ENCODE measurements at regions not wholly inside any gene's neighbourhood (a gene's known extent, or its start where the extent isn't known, plus 50 kb on each side); places are given as distances from the start of the nearest gene placed in this dataset.
"Not testable (repeated sequence)": the region's sequence is repeated elsewhere in the genome, so short reads cannot be mapped to it uniquely, and the experiment has no call there.

GRCh38 chr5:110880413-110880812 is 141.6 kb downstream of the SLC25A46 start:
- no peak overlapping the region for H3K4me3 Mint-ChIP-seq

GRCh38 chr5:110884005-110884404 is 145.2 kb downstream of the SLC25A46 start:
- Mint-ChIP-seq H3K4me3 (no peak overlapping the region), H3K4me1 (no peaks in the 10 kb centered on the region), H3K27me3 (ENCODE audit: low read depth in 2 of 2) (no peaks in the 10 kb centered on the region), H3K27ac (no peak overlapping the region), H3K36me3 (no peaks in the 10 kb centered on the region), H3K9me3 (peaks cover 2 to 7% of the 10 kb centered on the region in 2 donors)
- Histone ChIP-seq H3K9me3 (ENCODE audit: control insufficient read depth, insufficient read depth, low read length) (no peaks in the 10 kb centered on the region), H3K4me3 (ENCODE audit: low read length) (no peak overlapping the region), H3K36me3 (ENCODE audit: control insufficient read depth, insufficient read depth, low read length) (no peaks in the 10 kb centered on the region), H3K4me1 (ENCODE audit: control insufficient read depth, insufficient read depth, low read length) (no peaks in the 10 kb centered on the region), H3K27ac (ENCODE audit: low read length) (no peak overlapping the region), H3K27me3 (ENCODE audit: control insufficient read depth, insufficient read depth, low read length) (no peaks in the 10 kb centered on the region)
- TF ChIP-seq CTCF (IDR thresholded peaks at IDR 0.05): no peak
- intact Hi-C loops (cut with micrococcal nuclease): no loop called here
- 100% methylated on average over 2 of the region's 2 CpGs for WGBS (ENCODE audit: insufficient coverage)
- no peak for DNase-seq
- no peak for ATAC-seq

More at GRCh38 chr5:110880413-110880812, 141.6 kb downstream of the SLC25A46 start:
- H3K27me3 ChIP-seq (ENCODE audit: control insufficient read depth, insufficient read depth, low read length): no peaks in the 10 kb centered on the region
- Mint-ChIP-seq H3K4me1 (no peaks in the 10 kb centered on the region), H3K36me3 (no peaks in the 10 kb centered on the region), H3K9me3 (peaks cover 6 to 8% of the 10 kb centered on the region in 2 donors), H3K27me3 (ENCODE audit: low read depth in 2 of 2) (no peaks in the 10 kb centered on the region), H3K27ac (no peak overlapping the region)
- H3K36me3 ChIP-seq (ENCODE audit: control insufficient read depth, insufficient read depth, low read length): no peaks in the 10 kb centered on the region
- DNase-seq (no peak), ATAC-seq (no peak)
- H3K4me3 ChIP-seq (ENCODE audit: low read length): no peak overlapping the region
- no peak for TF ChIP-seq CTCF (IDR thresholded peaks at IDR 0.05)
- 86% methylated on average over 2 of the region's 2 CpGs for WGBS (ENCODE audit: insufficient coverage)
- H3K27ac ChIP-seq (ENCODE audit: low read length): no peak overlapping the region
- H3K4me1 ChIP-seq (ENCODE audit: control insufficient read depth, insufficient read depth, low read length): no peaks in the 10 kb centered on the region
- intact Hi-C loops (cut with micrococcal nuclease): no loop called here
- no peaks in the 10 kb centered on the region for H3K9me3 ChIP-seq (ENCODE audit: control insufficient read depth, insufficient read depth, low read length)

GRCh38 chr5:110887170-110887569 is 148.4 kb downstream of the SLC25A46 start:
- H3K4me3 ChIP-seq (ENCODE audit: low read length); H3K27me3 ChIP-seq (ENCODE audit: control insufficient read depth, insufficient read depth, low read length); H3K27ac ChIP-seq (ENCODE audit: low read length); intact Hi-C loops (cut with micrococcal nuclease); ATAC-seq; H3K36me3 ChIP-seq (ENCODE audit: control insufficient read depth, insufficient read depth, low read length); H3K9me3 ChIP-seq (ENCODE audit: control insufficient read depth, insufficient read depth, low read length); H3K4me3 Mint-ChIP-seq; H3K27me3 Mint-ChIP-seq (ENCODE audit: low read depth in 2 of 2); H3K4me1 Mint-ChIP-seq; DNase-seq; H3K27ac Mint-ChIP-seq; H3K4me1 ChIP-seq (ENCODE audit: control insufficient read depth, insufficient read depth, low read length): not testable (repeated sequence)
- peaks cover 10% of the 10 kb centered on the region for H3K36me3 Mint-ChIP-seq
- peaks cover 10 to 17% of the 10 kb centered on the region in 2 donors for H3K9me3 Mint-ChIP-seq
- whole genome bisulfite sequencing (ENCODE audit: insufficient coverage): 100% methylated on average over 2 of the region's 3 CpGs

GRCh38 chr5:110893854-110894483 is 155.2 kb downstream of the SLC25A46 start:
- H3K27ac ChIP-seq (ENCODE audit: low read length); ATAC-seq; H3K4me3 ChIP-seq (ENCODE audit: low read length); H3K9me3 ChIP-seq (ENCODE audit: control insufficient read depth, insufficient read depth, low read length); H3K27me3 ChIP-seq (ENCODE audit: control insufficient read depth, insufficient read depth, low read length); H3K27ac Mint-ChIP-seq; intact Hi-C loops (cut with micrococcal nuclease); H3K27me3 Mint-ChIP-seq (ENCODE audit: low read depth in 2 of 2); H3K4me3 Mint-ChIP-seq; DNase-seq; H3K4me1 ChIP-seq (ENCODE audit: control insufficient read depth, insufficient read depth, low read length); H3K4me1 Mint-ChIP-seq; H3K36me3 ChIP-seq (ENCODE audit: control insufficient read depth, insufficient read depth, low read length): not testable (repeated sequence)
- peaks cover 10% of the 10 kb centered on the region for H3K36me3 Mint-ChIP-seq
- H3K9me3 Mint-ChIP-seq: peaks cover 19% of the 10 kb centered on the region in 2 donors
- WGBS (ENCODE audit: insufficient coverage): 58% methylated on average over 36 of the region's 36 CpGs
